ENCODE measurements at regions not wholly inside any gene's neighbourhood (a gene's known extent, or its start where the extent isn't known, plus 50 kb on each side); places are given as distances from the start of the nearest gene placed in this dataset.

DNA sequence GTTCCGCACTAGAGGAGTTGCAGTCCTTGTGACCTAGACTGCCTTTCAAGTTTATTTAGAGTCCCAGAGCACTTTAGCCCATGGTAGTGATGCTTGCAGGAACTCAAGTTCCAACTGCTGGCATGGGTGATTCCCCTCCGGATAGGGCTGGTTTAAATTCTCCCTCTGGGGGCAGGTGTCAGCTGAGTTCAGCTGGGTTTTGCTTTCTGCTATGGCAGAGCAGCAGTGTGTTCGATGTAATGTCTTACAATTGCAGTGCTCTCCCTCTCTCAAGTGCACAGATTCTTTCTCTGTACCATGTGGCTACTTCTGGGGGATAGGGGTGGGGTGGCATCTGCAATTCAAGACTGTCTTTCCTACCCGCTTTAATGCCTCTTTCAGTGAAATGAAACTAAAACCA, 164.8 kb upstream of the ZIC3 start (continued):
- TF ChIP-seq, protein P1, sequence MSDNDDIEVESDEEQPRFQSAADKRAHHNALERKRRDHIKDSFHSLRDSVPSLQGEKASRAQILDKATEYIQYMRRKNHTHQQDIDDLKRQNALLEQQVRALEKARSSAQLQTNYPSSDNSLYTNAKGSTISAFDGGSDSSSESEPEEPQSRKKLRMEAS (IDR thresholded peaks at IDR 0.05; ENCODE audit: low read depth), result no peak
- TF ChIP-seq RAD21 (IDR thresholded peaks at IDR 0.05; ENCODE audit: low read length) (no peak), TEAD4 (IDR thresholded peaks at IDR 0.05; ENCODE audit: borderline replicate concordance, insufficient read depth) (no peak), FOXJ3 (CRISPR knock-in tag; IDR thresholded peaks at IDR 0.05) (no peak)
- TF ChIP-seq, protein P2, sequence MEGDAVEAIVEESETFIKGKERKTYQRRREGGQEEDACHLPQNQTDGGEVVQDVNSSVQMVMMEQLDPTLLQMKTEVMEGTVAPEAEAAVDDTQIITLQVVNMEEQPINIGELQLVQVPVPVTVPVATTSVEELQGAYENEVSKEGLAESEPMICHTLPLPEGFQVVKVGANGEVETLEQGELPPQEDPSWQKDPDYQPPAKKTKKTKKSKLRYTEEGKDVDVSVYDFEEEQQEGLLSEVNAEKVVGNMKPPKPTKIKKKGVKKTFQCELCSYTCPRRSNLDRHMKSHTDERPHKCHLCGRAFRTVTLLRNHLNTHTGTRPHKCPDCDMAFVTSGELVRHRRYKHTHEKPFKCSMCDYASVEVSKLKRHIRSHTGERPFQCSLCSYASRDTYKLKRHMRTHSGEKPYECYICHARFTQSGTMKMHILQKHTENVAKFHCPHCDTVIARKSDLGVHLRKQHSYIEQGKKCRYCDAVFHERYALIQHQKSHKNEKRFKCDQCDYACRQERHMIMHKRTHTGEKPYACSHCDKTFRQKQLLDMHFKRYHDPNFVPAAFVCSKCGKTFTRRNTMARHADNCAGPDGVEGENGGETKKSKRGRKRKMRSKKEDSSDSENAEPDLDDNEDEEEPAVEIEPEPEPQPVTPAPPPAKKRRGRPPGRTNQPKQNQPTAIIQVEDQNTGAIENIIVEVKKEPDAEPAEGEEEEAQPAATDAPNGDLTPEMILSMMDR (IDR thresholded peaks at IDR 0.05), result no peak

DNA sequence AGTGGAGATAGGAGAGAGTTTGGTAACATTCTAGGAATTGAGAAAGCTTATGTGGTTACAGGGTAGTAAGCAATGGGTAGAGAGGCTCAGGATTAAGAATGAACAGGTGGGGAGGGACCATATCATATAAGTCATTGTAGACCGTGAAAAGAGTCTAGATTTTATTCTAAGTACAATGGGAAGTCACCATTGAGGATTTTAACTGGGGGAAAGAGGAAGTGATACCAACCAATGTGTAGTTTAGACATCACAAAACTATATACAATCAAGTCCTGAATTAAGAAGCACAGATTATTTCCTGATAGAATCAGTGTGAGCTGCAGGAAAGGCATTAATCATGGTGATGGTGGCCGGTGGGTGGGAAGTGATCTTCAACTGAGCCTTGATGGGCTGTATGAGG, 178.3 kb upstream of the ZIC3 start:
- 0% methylated on average over 2 of the region's 2 CpGs for WGBS (ENCODE audit: low lambda C conversion rate)
- H3K4me3 ChIP-seq (ENCODE audit: low read depth in 2 of 2, low read length in 1 of 2), result no peak overlapping the region
- H3K36me3 ChIP-seq (replicated peaks in 1 of 2; ENCODE audit: control insufficient read depth in 1 of 2, insufficient read depth in 2 of 2, low read length in 1 of 2), result no peaks in the 10 kb centered on the region
- POLR2A ChIA-PET, result no interaction called here
- H2AFZ ChIP-seq (ENCODE audit: low read depth), result no peak overlapping the region
- H4K20me1 ChIP-seq (ENCODE audit: insufficient read depth), result no peaks in the 10 kb centered on the region
- no peaks in the 10 kb centered on the region for H3K4me1 ChIP-seq (ENCODE audit: control insufficient read depth in 1 of 2, insufficient read depth in 2 of 2, low read depth in 1 of 2, low read length in 1 of 2)
- no peaks in the 10 kb centered on the region for H3F3A ChIP-seq (replicated peaks; ENCODE audit: insufficient read depth)
- no peaks in the 10 kb centered on the region for H3K27me3 ChIP-seq (ENCODE audit: insufficient read depth)
- no peak overlapping the region for H3K27ac ChIP-seq (ENCODE audit: low read depth in 2 of 2, low read length in 1 of 2)
- H3K4me2 ChIP-seq, result no peak overlapping the region
- no peaks in the 10 kb centered on the region for H3K79me2 ChIP-seq (ENCODE audit: insufficient read depth)
- H3K9ac ChIP-seq, result no peak overlapping the region
- TF ChIP-seq TEAD4 (IDR thresholded peaks at IDR 0.05; ENCODE audit: borderline replicate concordance, insufficient read depth) (no peak), SMC3 (IDR thresholded peaks at IDR 0.05; ENCODE audit: low read depth, low read length) (no peak), EP300 (IDR thresholded peaks at IDR 0.05; ENCODE audit: borderline replicate concordance in 1 of 2, low read depth in 1 of 2, low read length in 1 of 2) (no peak), JUND (IDR thresholded peaks at IDR 0.05) (no peak), CHD2 (IDR thresholded peaks at IDR 0.05; ENCODE audit: low read length, partially characterized antibody) (no peak), RFX5 (IDR thresholded peaks at IDR 0.05; ENCODE audit: low read length) (no peak), TCF12 (IDR thresholded peaks at IDR 0.05) (no peak), SIN3A (IDR thresholded peaks at IDR 0.05; ENCODE audit: borderline replicate concordance, low read depth, low read length) (no peak)
- TF ChIP-seq, protein P3, sequence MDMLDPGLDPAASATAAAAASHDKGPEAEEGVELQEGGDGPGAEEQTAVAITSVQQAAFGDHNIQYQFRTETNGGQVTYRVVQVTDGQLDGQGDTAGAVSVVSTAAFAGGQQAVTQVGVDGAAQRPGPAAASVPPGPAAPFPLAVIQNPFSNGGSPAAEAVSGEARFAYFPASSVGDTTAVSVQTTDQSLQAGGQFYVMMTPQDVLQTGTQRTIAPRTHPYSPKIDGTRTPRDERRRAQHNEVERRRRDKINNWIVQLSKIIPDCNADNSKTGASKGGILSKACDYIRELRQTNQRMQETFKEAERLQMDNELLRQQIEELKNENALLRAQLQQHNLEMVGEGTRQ (IDR thresholded peaks at IDR 0.05; ENCODE audit: borderline replicate concordance, low read depth, low read length), result no peak
- TF ChIP-seq, protein P4, sequence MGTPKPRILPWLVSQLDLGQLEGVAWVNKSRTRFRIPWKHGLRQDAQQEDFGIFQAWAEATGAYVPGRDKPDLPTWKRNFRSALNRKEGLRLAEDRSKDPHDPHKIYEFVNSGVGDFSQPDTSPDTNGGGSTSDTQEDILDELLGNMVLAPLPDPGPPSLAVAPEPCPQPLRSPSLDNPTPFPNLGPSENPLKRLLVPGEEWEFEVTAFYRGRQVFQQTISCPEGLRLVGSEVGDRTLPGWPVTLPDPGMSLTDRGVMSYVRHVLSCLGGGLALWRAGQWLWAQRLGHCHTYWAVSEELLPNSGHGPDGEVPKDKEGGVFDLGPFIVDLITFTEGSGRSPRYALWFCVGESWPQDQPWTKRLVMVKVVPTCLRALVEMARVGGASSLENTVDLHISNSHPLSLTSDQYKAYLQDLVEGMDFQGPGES (IDR thresholded peaks at IDR 0.05; ENCODE audit: low read depth, low read length), result no peak
- H3K9me3 ChIP-seq, result no peaks in the 10 kb centered on the region
- CTCF ChIA-PET, result interaction anchor here (1.4 kb wide), 1 partner anchor 13 kb away, joined by 3 read pairs; no protein-coding TSS in a partner anchor
- no peaks in the 10 kb centered on the region for H3K9me2 ChIP-seq
- DNase-seq, result no peak

Data from SK-N-SH (cell line).